22Rv1 (cell line): ENCODE measurements at regions not wholly inside any gene's neighbourhood (a gene's known extent, or its start where the extent isn't known, plus 50 kb on each side); places are given as distances from the start of the nearest gene placed in this dataset.

Source experiments
- H3K27ac ChIP-seq: fragments of 450-650 bp; 2 replicates; pipeline ENCODE4 v1.5.1; 2017
- CTCF ChIP-seq: fragments of 450-650 bp; IDR thresholded peaks from 2 replicates; pipeline ENCODE4 v1.5.1; 2017; ENCODE audit warnings: mild to moderate bottlenecking
- ZFX ChIP-seq: fragments of 450-650 bp; IDR thresholded peaks from 2 replicates; pipeline ENCODE4 v1.6.1; 2017; ENCODE audit warnings: antibody characterized with exemption, borderline replicate concordance

- no peak overlapping the region for H3K27ac ChIP-seq
- TF ChIP-seq CTCF (no peak), ZFX (no peak)
These were observed 359.6 kb upstream of the MEOX2 start for GRCh38 chr7:16046041-16046440.

GRCh38 chr7:16045296-16045695 is 358.8 kb upstream of the MEOX2 start:
- no peak overlapping the region for H3K27ac ChIP-seq
- no peak for TF ChIP-seq CTCF
- no peak for TF ChIP-seq ZFX

GRCh38 chr7:16044645-16045044 is 358.2 kb upstream of the MEOX2 start:
- TF ChIP-seq CTCF (no peak), ZFX (no peak)
- H3K27ac ChIP-seq: no peak overlapping the region

- no peak overlapping the region for H3K27ac ChIP-seq
- TF ChIP-seq CTCF: no peak
- no peak for TF ChIP-seq ZFX
These were observed 353.9 kb upstream of the MEOX2 start for GRCh38 chr7:16040346-16040745.

- no peak for TF ChIP-seq ZFX
- TF ChIP-seq CTCF: no peak
- H3K27ac ChIP-seq: no peak overlapping the region
These were observed 352.4 kb upstream of the MEOX2 start for GRCh38 chr7:16038906-16039305.

- H3K27ac ChIP-seq: no peak overlapping the region
- TF ChIP-seq ZFX (no peak), CTCF (no peak)
These were observed 348.9 kb upstream of the MEOX2 start for GRCh38 chr7:16035392-16035791.

- TF ChIP-seq ZFX: no peak
- TF ChIP-seq CTCF: no peak
- no peak overlapping the region for H3K27ac ChIP-seq
These were observed 348.4 kb upstream of the MEOX2 start for GRCh38 chr7:16034866-16035265.
